ENCODE measurements at regions not wholly inside any gene's neighbourhood (a gene's known extent, or its start where the extent isn't known, plus 50 kb on each side); places are given as distances from the start of the nearest gene placed in this dataset.

DNA sequence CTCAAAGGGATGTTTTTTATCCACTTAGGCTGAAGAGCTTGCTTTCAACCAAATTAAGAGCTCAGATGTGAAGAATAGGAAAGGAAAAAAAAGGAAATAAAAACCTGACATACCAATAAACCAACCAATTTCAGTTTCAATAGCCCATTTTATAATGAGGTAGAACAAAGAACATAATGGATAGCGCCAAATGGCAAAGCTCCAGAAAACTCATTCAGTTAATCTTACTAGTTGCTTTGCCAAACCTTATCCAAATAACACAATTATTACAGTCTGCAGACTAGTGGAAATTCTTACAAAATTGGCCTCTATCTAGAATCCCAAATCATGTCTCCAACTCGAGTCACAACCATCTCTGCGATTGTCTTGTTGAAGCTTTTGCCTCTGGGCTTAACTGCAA, 337.0 kb downstream of the CRPPA start:
- Mint-ChIP-seq H3K27me3 (ENCODE audit: insufficient read depth, unreplicated experiment) (no peaks in the 10 kb centered on the region), H3K27ac (ENCODE audit: low read depth, unreplicated experiment) (no peak overlapping the region), H3K4me3 (ENCODE audit: unreplicated experiment) (peak overlapping the region; percentile 19), H3K36me3 (ENCODE audit: insufficient read depth, unreplicated experiment) (peaks cover 4% of the 10 kb centered on the region), H3K9me3 (ENCODE audit: unreplicated experiment) (no peaks in the 10 kb centered on the region), H3K4me1 (ENCODE audit: insufficient read depth, unreplicated experiment) (peaks cover 30% of the 10 kb centered on the region)
- TF ChIP-seq CTCF (IDR thresholded peaks at IDR 0.05; ENCODE audit: unreplicated experiment) = no peak
- BruUV-seq (replicated peaks) = no TSS peak
- intact Hi-C loops (cut with micrococcal nuclease) = loop anchor here (10.0 kb wide), 1 partner anchor 340 kb away; the partner anchor contains the start of gene CRPPA
- ChIA-PET POLR2A (no interaction called here), CTCF (interaction anchor here (0.9 to 3.1 kb wide), 5 partner anchors 9 to 480 kb away, joined by 3 to 16 read pairs (median 5); no protein-coding TSS in a partner anchor)
- peak; percentile 49 for DNase-seq (ENCODE audit: unreplicated experiment)

DNA sequence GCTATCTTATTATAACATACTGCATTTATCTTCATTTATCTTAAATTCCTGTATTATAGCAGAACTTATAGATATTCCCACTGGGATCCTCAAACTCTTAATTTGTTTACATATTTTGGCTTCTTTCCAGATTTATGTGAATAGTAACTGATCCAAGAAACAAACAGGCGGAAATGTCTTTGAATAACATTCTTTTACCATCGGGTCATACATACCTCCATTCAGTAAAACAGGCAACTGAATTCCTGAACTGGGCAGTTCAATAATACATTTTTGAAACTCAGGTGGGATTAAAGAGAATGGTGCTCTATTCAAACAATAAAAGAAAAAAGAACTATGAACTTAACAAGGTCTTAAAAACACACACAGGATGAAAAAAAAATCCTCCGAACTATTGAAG, 337.4 kb downstream of the CRPPA start:
- POLR2A ChIA-PET = no interaction called here
- Mint-ChIP-seq H3K9me3 (ENCODE audit: unreplicated experiment) (no peaks in the 10 kb centered on the region), H3K4me3 (ENCODE audit: unreplicated experiment) (peak overlapping the region; percentile 19), H3K36me3 (ENCODE audit: insufficient read depth, unreplicated experiment) (peaks cover 4% of the 10 kb centered on the region), H3K27ac (ENCODE audit: low read depth, unreplicated experiment) (no peak overlapping the region), H3K4me1 (ENCODE audit: insufficient read depth, unreplicated experiment) (peaks cover 30% of the 10 kb centered on the region), H3K27me3 (ENCODE audit: insufficient read depth, unreplicated experiment) (no peaks in the 10 kb centered on the region)
- BruUV-seq (replicated peaks) = no TSS peak
- TF ChIP-seq CTCF (IDR thresholded peaks at IDR 0.05; ENCODE audit: unreplicated experiment) = no peak
- intact Hi-C loops (cut with micrococcal nuclease) = loop anchor here (10.0 kb wide), 1 partner anchor 341 kb away; the partner anchor contains the start of gene CRPPA
- peak; percentile 55 for DNase-seq (ENCODE audit: unreplicated experiment)
- CTCF ChIA-PET = interaction anchor here (0.9 to 3.1 kb wide), 5 partner anchors 8 to 481 kb away, joined by 3 to 16 read pairs (median 5); no protein-coding TSS in a partner anchor

DNA sequence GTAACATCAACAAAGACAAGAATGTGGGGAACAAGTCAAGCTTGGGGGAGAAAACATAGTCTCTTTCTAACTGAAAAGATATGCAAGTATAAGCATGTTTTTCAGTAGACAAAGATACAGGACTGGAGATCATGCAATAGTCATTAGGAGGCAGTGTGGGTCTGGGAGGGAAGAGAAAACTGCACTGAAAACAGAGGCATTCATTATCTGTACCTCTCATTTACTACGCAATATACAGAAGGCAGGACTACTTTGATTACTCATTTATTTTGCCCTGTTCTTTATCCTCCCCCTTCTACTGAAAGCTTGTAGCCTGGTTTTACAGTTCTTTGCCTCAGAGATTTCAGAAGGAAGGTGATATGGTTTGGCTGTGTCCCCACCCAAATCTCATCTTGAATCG, 341.2 kb downstream of the CRPPA start:
- ChIA-PET CTCF (interaction anchor here (0.5 to 4.7 kb wide), 8 partner anchors 12 to 762 kb away, joined by 3 to 78 read pairs (median 4); no protein-coding TSS in a partner anchor), POLR2A (interaction anchor here (0.6 kb wide), 2 partner anchors 484 to 596 kb away, joined by 3 to 4 read pairs; no protein-coding TSS in a partner anchor)
- no TSS peak for BruUV-seq (replicated peaks)
- Mint-ChIP-seq H3K36me3 (ENCODE audit: insufficient read depth, unreplicated experiment) (no peaks in the 10 kb centered on the region), H3K4me3 (ENCODE audit: unreplicated experiment) (no peak overlapping the region), H3K27ac (ENCODE audit: low read depth, unreplicated experiment) (no peak overlapping the region), H3K4me1 (ENCODE audit: insufficient read depth, unreplicated experiment) (peaks cover 26% of the 10 kb centered on the region), H3K27me3 (ENCODE audit: insufficient read depth, unreplicated experiment) (no peaks in the 10 kb centered on the region), H3K9me3 (ENCODE audit: unreplicated experiment) (no peaks in the 10 kb centered on the region)
- intact Hi-C loops (cut with micrococcal nuclease) = loop anchor here (10.0 kb wide), 1 partner anchor 345 kb away; the partner anchor contains the start of gene CRPPA
- no peak for TF ChIP-seq CTCF (IDR thresholded peaks at IDR 0.05; ENCODE audit: unreplicated experiment)
- peak; percentile 28 for DNase-seq (ENCODE audit: unreplicated experiment)

GRCh38 chr7:16079723-16080122, 341.6 kb downstream of the CRPPA start:
- no peak overlapping the region for H3K27ac Mint-ChIP-seq (ENCODE audit: low read depth, unreplicated experiment)
- DNase-seq (ENCODE audit: unreplicated experiment) = no peak
- no peaks in the 10 kb centered on the region for H3K9me3 Mint-ChIP-seq (ENCODE audit: unreplicated experiment)
- intact Hi-C loops (cut with micrococcal nuclease) = loop anchor here (10.0 kb wide), 1 partner anchor 345 kb away; the partner anchor contains the start of gene CRPPA
- ChIA-PET POLR2A (interaction anchor here (0.6 kb wide), 1 partner anchor 485 kb away, joined by 4 read pairs; no protein-coding TSS in a partner anchor), CTCF (interaction anchor here (0.8 to 4.7 kb wide), 8 partner anchors 13 to 761 kb away, joined by 3 to 78 read pairs (median 12); no protein-coding TSS in a partner anchor)
- no peaks in the 10 kb centered on the region for H3K36me3 Mint-ChIP-seq (ENCODE audit: insufficient read depth, unreplicated experiment)
- H3K27me3 Mint-ChIP-seq (ENCODE audit: insufficient read depth, unreplicated experiment) = no peaks in the 10 kb centered on the region
- H3K4me3 Mint-ChIP-seq (ENCODE audit: unreplicated experiment) = no peak overlapping the region
- H3K4me1 Mint-ChIP-seq (ENCODE audit: insufficient read depth, unreplicated experiment) = peaks cover 22% of the 10 kb centered on the region
- BruUV-seq (replicated peaks) = no TSS peak
- TF ChIP-seq CTCF (IDR thresholded peaks at IDR 0.05; ENCODE audit: unreplicated experiment) = no peak
